ENCODE measurements at regions not wholly inside any gene's neighbourhood (a gene's known extent, or its start where the extent isn't known, plus 50 kb on each side); places are given as distances from the start of the nearest gene placed in this dataset.

DNA sequence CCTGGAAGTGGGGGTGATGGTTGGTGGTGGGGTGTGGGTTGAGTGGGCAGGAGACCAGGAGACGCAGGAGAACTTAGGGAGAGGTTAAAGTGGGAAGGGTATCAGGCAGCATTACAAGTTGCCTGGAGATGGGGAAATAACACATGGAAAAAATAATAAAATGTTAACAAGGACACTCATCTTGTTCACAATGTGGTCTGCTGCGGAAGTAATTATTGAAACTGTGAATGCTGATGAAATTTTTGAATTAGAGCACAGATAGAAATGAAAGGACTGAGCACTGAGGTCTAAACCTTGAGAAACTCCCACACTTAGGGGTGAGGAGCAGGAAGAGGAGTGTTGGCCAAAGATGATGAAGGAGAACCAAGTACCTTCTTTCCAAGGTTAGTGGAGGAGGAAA is 346.0 kb upstream of the PLET1 start:
- Histone ChIP-seq H3K27me3 (ENCODE audit: control insufficient read depth, low read length) (no peaks in the 10 kb centered on the region), H3K27ac (ENCODE audit: low read depth, low read length) (no peak overlapping the region), H3K36me3 (ENCODE audit: control insufficient read depth, low read length) (no peaks in the 10 kb centered on the region), H3F3A (ENCODE audit: control insufficient read depth, insufficient read depth) (no peaks in the 10 kb centered on the region), H3K9me3 (ENCODE audit: control insufficient read depth, insufficient read depth, low read length) (no peaks in the 10 kb centered on the region), H3K79me2 (ENCODE audit: control insufficient read depth, low read length) (no peaks in the 10 kb centered on the region), H3K4me2 (ENCODE audit: low read length) (no peak overlapping the region), H3K4me3 (ENCODE audit: low read length) (no peak overlapping the region), H3K4me1 (ENCODE audit: control insufficient read depth, low read length) (no peaks in the 10 kb centered on the region), H4K20me1 (ENCODE audit: control insufficient read depth, insufficient read depth, low read depth, low read length) (no peaks in the 10 kb centered on the region), H3K9me2 (replicated peaks; ENCODE audit: control insufficient read depth, low read length) (no peaks in the 10 kb centered on the region)
- TF ChIP-seq EZH2phosphoT487 (IDR thresholded peaks at IDR 0.05; ENCODE audit: borderline replicate concordance, low read length) = no peak
- TF ChIP-seq, protein P1, sequence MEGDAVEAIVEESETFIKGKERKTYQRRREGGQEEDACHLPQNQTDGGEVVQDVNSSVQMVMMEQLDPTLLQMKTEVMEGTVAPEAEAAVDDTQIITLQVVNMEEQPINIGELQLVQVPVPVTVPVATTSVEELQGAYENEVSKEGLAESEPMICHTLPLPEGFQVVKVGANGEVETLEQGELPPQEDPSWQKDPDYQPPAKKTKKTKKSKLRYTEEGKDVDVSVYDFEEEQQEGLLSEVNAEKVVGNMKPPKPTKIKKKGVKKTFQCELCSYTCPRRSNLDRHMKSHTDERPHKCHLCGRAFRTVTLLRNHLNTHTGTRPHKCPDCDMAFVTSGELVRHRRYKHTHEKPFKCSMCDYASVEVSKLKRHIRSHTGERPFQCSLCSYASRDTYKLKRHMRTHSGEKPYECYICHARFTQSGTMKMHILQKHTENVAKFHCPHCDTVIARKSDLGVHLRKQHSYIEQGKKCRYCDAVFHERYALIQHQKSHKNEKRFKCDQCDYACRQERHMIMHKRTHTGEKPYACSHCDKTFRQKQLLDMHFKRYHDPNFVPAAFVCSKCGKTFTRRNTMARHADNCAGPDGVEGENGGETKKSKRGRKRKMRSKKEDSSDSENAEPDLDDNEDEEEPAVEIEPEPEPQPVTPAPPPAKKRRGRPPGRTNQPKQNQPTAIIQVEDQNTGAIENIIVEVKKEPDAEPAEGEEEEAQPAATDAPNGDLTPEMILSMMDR (IDR thresholded peaks at IDR 0.05; ENCODE audit: low read depth, low read length, poor library complexity, severe bottlenecking) = no peak

DNA sequence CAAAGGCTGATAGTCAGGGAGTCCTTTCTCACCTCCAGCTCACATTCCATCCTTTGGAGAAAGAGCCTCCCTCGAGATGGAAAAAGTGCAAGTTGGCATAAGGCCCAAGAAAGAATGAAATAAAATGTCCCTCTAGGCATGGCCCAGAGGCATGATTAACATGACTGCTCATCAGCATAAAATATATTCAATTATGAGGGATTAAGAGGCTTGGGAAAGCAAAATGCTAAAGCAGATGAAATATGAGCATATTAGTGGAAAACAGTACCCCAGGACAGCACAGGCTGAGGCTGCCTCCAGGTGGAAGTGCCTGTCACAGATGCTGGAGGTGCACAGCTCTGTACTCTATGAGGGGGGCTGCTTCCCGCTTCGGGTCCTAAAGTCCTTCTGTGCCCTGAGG is 347.8 kb upstream of the PLET1 start:
- no peaks in the 10 kb centered on the region for H3K4me1 ChIP-seq (ENCODE audit: control insufficient read depth, low read length)

DNA sequence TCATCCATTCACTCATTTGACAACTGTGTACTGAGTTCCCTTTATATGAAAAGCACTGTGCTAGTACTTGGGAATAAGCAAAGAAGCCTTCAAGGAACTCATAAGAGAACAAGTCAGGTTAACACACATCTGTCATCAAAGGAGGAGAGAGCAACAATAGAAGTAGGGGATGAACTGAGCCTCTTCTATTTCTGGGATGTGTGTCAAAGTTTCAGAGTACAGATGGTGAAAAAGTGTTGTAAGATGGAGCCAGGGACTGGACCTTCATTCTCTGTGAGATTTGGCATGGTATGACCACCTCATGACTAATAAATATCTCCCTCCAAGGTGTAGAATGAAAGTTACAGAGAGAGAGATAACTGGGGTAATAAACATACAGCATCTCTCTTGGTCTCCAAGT is 349.8 kb upstream of the PLET1 start:
- H3K9me3 ChIP-seq (ENCODE audit: control insufficient read depth, insufficient read depth, low read length) = no peaks in the 10 kb centered on the region
- TF ChIP-seq, protein P1 (IDR thresholded peaks at IDR 0.05; ENCODE audit: low read depth, low read length, poor library complexity, severe bottlenecking) = no peak
- no peak for TF ChIP-seq EZH2phosphoT487 (IDR thresholded peaks at IDR 0.05; ENCODE audit: borderline replicate concordance, low read length)
- no peak overlapping the region for H3K4me2 ChIP-seq (ENCODE audit: low read length)
- H3K79me2 ChIP-seq (ENCODE audit: control insufficient read depth, low read length) = no peaks in the 10 kb centered on the region
- no peaks in the 10 kb centered on the region for H3K36me3 ChIP-seq (ENCODE audit: control insufficient read depth, low read length)
- H3K9me2 ChIP-seq (replicated peaks; ENCODE audit: control insufficient read depth, low read length) = no peaks in the 10 kb centered on the region
- H4K20me1 ChIP-seq (ENCODE audit: control insufficient read depth, insufficient read depth, low read depth, low read length) = no peaks in the 10 kb centered on the region
- H3K27me3 ChIP-seq (ENCODE audit: control insufficient read depth, low read length) = no peaks in the 10 kb centered on the region
- H3K4me3 ChIP-seq (ENCODE audit: low read length) = no peak overlapping the region
- H3F3A ChIP-seq (ENCODE audit: control insufficient read depth, insufficient read depth) = no peaks in the 10 kb centered on the region
- no peaks in the 10 kb centered on the region for H3K4me1 ChIP-seq (ENCODE audit: control insufficient read depth, low read length)
- no peak overlapping the region for H3K27ac ChIP-seq (ENCODE audit: low read depth, low read length)

More for the DNA sequence above, 347.8 kb upstream of the PLET1 start:
- H3K36me3 ChIP-seq (ENCODE audit: control insufficient read depth, low read length) = no peaks in the 10 kb centered on the region
- no peaks in the 10 kb centered on the region for H4K20me1 ChIP-seq (ENCODE audit: control insufficient read depth, insufficient read depth, low read depth, low read length)
- H3K27me3 ChIP-seq (ENCODE audit: control insufficient read depth, low read length) = no peaks in the 10 kb centered on the region
- TF ChIP-seq, protein P1 (IDR thresholded peaks at IDR 0.05; ENCODE audit: low read depth, low read length, poor library complexity, severe bottlenecking) = no peak
- TF ChIP-seq EZH2phosphoT487 (IDR thresholded peaks at IDR 0.05; ENCODE audit: borderline replicate concordance, low read length) = no peak
- no peaks in the 10 kb centered on the region for H3K79me2 ChIP-seq (ENCODE audit: control insufficient read depth, low read length)
- H3K4me3 ChIP-seq (ENCODE audit: low read length) = no peak overlapping the region
- no peaks in the 10 kb centered on the region for H3K9me2 ChIP-seq (replicated peaks; ENCODE audit: control insufficient read depth, low read length)
- no peaks in the 10 kb centered on the region for H3K9me3 ChIP-seq (ENCODE audit: control insufficient read depth, insufficient read depth, low read length)
- H3K27ac ChIP-seq (ENCODE audit: low read depth, low read length) = no peak overlapping the region
- H3K4me2 ChIP-seq (ENCODE audit: low read length) = no peak overlapping the region
- no peaks in the 10 kb centered on the region for H3F3A ChIP-seq (ENCODE audit: control insufficient read depth, insufficient read depth)

Data from DOHH2 (cell line).